ENCODE measurements at regions not wholly inside any gene's neighbourhood (a gene's known extent, or its start where the extent isn't known, plus 50 kb on each side); places are given as distances from the start of the nearest gene placed in this dataset.

DNA sequence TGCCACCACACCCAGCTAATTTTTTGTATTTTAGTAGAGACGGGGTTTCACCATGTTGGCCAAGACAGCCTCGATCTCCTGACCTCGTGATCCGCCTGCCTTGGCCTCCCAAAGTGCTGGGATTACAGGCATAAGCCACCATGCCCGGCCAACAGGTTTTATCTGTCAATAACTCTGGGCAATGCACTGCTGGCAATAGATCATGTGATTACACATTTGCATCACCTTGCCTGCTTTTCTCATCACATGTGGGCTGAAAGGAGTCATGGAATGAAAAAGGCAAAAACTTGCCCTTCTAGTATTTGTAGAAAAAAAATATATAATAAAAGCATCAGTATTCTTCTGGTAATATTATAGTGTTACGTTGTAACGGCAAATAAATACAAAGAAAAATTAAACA is 164.5 kb downstream of the NHLRC3 start:
- no peak for TF ChIP-seq POLR2AphosphoS5 (IDR thresholded peaks at IDR 0.05; ENCODE audit: low read depth, low read length)
- TF ChIP-seq TAF1 (IDR thresholded peaks at IDR 0.05; ENCODE audit: borderline replicate concordance, insufficient read depth, low read length) = no peak
- no peak for TF ChIP-seq SIN3A (IDR thresholded peaks at IDR 0.05; ENCODE audit: borderline replicate concordance, insufficient read depth, low read length)
- TF ChIP-seq, protein P1, sequence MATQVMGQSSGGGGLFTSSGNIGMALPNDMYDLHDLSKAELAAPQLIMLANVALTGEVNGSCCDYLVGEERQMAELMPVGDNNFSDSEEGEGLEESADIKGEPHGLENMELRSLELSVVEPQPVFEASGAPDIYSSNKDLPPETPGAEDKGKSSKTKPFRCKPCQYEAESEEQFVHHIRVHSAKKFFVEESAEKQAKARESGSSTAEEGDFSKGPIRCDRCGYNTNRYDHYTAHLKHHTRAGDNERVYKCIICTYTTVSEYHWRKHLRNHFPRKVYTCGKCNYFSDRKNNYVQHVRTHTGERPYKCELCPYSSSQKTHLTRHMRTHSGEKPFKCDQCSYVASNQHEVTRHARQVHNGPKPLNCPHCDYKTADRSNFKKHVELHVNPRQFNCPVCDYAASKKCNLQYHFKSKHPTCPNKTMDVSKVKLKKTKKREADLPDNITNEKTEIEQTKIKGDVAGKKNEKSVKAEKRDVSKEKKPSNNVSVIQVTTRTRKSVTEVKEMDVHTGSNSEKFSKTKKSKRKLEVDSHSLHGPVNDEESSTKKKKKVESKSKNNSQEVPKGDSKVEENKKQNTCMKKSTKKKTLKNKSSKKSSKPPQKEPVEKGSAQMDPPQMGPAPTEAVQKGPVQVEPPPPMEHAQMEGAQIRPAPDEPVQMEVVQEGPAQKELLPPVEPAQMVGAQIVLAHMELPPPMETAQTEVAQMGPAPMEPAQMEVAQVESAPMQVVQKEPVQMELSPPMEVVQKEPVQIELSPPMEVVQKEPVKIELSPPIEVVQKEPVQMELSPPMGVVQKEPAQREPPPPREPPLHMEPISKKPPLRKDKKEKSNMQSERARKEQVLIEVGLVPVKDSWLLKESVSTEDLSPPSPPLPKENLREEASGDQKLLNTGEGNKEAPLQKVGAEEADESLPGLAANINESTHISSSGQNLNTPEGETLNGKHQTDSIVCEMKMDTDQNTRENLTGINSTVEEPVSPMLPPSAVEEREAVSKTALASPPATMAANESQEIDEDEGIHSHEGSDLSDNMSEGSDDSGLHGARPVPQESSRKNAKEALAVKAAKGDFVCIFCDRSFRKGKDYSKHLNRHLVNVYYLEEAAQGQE (IDR thresholded peaks at IDR 0.05; ENCODE audit: insufficient read depth in 1 of 2, low read depth in 2 of 2, low read length in 2 of 2) = no peak
- no peak for TF ChIP-seq FOXP2 (optimal IDR thresholded peaks at IDR 0.05; ENCODE audit: borderline replicate concordance, extremely low read depth, extremely low read length, insufficient read depth)
